ENCODE measurements at regions not wholly inside any gene's neighbourhood (a gene's known extent, or its start where the extent isn't known, plus 50 kb on each side); places are given as distances from the start of the nearest gene placed in this dataset.

DNA sequence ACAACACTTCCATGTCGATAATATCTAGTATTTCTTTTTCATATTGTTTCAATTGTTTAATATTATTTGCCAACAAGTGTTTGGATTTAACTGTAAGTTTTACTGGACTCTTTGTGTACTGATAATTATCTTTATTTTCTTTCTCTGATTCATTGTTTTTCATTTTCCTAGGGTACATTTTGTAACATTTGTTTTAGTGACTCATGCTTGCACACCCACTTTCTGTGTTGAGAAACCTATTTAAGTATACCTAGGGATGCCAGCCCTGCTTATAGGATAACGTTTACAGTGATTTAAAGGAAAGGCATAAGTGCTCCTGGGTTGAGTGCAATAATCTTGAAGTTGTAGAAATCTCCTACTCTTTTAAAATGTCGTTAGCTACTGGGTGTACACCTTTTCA lies 1386.0 kb upstream of the ADGRL4 start:
- Histone ChIP-seq H3K9me3 (no peaks in the 10 kb centered on the region), H3K4me1 (no peaks in the 10 kb centered on the region), H3K27me3 (no peaks in the 10 kb centered on the region), H3K36me3 (ENCODE audit: low read depth, missing control alignments) (no peaks in the 10 kb centered on the region), H3K27ac (no peak overlapping the region), H3K4me3 (no peak overlapping the region)
- DNase-seq, result no peak
- WGBS, 2 donors, result 53 to 62% methylated on average over 3 of the region's 3 CpGs
- intact Hi-C loops (cut with DNase I; ENCODE audit: low total_unique reads), result no loop called here
- TF ChIP-seq POLR2A (IDR thresholded peaks at IDR 0.05), result no peak
- TF ChIP-seq, protein P1, sequence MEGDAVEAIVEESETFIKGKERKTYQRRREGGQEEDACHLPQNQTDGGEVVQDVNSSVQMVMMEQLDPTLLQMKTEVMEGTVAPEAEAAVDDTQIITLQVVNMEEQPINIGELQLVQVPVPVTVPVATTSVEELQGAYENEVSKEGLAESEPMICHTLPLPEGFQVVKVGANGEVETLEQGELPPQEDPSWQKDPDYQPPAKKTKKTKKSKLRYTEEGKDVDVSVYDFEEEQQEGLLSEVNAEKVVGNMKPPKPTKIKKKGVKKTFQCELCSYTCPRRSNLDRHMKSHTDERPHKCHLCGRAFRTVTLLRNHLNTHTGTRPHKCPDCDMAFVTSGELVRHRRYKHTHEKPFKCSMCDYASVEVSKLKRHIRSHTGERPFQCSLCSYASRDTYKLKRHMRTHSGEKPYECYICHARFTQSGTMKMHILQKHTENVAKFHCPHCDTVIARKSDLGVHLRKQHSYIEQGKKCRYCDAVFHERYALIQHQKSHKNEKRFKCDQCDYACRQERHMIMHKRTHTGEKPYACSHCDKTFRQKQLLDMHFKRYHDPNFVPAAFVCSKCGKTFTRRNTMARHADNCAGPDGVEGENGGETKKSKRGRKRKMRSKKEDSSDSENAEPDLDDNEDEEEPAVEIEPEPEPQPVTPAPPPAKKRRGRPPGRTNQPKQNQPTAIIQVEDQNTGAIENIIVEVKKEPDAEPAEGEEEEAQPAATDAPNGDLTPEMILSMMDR (IDR thresholded peaks at IDR 0.05), result no peak

DNA sequence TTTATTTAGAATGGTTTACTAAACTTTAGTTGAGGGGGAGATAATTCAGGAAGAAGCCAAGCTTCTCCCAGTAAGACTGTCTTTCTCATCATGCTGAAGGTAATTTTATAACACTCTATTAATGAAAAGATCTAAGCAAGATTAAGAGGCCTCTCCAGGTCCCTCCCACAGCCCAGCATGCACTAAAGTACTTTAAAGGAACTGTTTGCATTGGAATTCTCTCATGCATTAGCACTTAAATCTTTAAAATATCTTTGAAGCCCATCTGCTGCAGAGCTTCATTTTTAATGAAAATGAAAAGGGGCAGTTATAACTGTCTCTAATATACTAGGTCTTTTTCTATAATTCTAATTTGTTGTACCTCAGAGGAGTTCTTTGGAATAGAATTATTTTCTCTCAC lies 1379.1 kb upstream of the ADGRL4 start:
- Histone ChIP-seq H3K4me1 (no peaks in the 10 kb centered on the region), H3K27me3 (no peaks in the 10 kb centered on the region), H3K36me3 (ENCODE audit: low read depth, missing control alignments) (no peaks in the 10 kb centered on the region), H3K27ac (no peak overlapping the region), H3K9me3 (no peaks in the 10 kb centered on the region), H3K4me3 (no peak overlapping the region)
- TF ChIP-seq, protein P1 (IDR thresholded peaks at IDR 0.05), result no peak
- no peak for TF ChIP-seq POLR2A (IDR thresholded peaks at IDR 0.05)
- intact Hi-C loops (cut with DNase I; ENCODE audit: low total_unique reads), result no loop called here
- no peak for DNase-seq

DNA sequence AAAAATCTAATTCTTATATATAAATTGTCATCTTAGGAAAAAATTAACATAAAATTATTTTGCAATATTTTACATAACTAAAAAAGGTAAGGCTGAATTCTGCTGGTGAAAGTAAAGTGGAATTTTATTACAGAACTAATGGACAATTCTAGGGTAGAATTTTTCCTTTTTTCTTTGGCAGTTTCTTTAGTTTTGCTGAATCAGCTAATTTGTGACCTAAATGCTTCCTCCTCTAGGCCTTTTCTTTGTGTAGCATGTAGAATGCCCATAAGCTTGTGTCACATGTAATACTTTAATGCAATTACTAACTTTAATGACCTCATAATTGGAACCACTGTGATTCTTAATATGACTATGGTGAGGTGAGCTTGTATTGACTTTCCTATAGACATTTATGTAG lies 1378.4 kb upstream of the ADGRL4 start:
- no peak for DNase-seq
- intact Hi-C loops (cut with DNase I; ENCODE audit: low total_unique reads), result no loop called here

DNA sequence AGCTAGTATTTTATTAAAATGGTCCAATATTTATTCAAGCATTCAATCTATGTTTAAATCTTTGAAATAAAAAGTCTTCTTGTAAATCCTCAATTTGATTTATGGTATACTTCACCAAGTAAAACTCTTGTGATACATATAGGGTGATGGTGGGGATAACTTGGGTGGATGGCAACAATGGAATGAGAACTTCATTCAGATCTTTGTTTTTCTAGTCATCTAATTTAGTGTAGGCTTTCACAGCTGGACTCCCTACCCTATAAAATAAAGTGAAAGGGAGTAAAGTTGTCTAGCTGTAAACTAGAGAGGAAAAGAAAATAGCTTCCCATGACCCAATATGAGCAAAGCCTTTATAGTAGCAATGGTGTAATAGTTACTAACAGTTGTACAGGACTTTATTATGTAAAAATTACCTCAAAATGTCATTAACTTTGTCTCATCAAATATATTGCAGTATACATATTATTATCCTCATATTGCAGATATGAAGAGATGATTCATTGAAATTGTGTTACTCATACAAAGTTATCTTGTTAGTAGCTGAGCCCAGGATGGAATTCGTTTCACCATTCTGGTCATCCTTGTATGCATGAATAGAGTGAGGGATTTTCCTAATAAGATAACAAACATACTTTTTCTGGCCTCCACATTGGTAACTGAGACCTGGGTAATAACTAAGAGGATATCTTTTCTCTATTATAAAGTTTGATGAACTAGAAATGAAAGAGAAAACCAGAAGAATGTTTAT lies 1377.7 kb upstream of the ADGRL4 start:
- H3K36me3 ChIP-seq (ENCODE audit: low read depth, missing control alignments), result no peaks in the 10 kb centered on the region
- intact Hi-C loops (cut with DNase I; ENCODE audit: low total_unique reads), result no loop called here
- no peak overlapping the region for H3K27ac ChIP-seq
- H3K27me3 ChIP-seq, result no peaks in the 10 kb centered on the region
- no peak overlapping the region for H3K4me3 ChIP-seq
- H3K4me1 ChIP-seq, result no peaks in the 10 kb centered on the region
- no peak for DNase-seq
- TF ChIP-seq POLR2A (IDR thresholded peaks at IDR 0.05), result no peak
- H3K9me3 ChIP-seq, result no peaks in the 10 kb centered on the region
- 65 to 75% methylated on average over 1 of the region's 1 CpG for WGBS, 2 donors

More for the DNA sequence above, 1378.4 kb upstream of the ADGRL4 start:
- Histone ChIP-seq H3K4me1 (no peaks in the 10 kb centered on the region), H3K27me3 (no peaks in the 10 kb centered on the region), H3K4me3 (no peak overlapping the region), H3K9me3 (no peaks in the 10 kb centered on the region), H3K27ac (no peak overlapping the region), H3K36me3 (ENCODE audit: low read depth, missing control alignments) (no peaks in the 10 kb centered on the region)
- TF ChIP-seq POLR2A (IDR thresholded peaks at IDR 0.05), result no peak
- TF ChIP-seq, protein P1 (IDR thresholded peaks at IDR 0.05), result no peak

DNA sequence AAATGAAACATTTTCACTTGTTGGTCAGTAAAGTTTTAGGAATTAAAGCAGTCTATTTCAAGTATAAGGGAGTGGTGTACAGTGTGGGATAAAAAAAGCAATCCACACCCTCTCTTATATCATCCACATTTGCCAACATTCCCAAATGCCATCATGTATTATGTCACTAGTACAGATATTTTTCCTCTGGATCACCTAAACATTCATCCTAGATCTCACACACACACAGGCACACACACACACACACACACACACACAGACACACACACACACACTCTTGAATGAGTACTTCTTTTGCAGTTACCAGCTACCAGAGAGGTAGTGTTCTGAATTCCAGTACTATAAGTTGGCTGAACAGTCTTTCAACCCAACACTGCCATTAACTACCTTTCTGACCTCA lies 1369.1 kb upstream of the ADGRL4 start:
- no peak for DNase-seq
- intact Hi-C loops (cut with DNase I; ENCODE audit: low total_unique reads), result no loop called here
- H3K27me3 ChIP-seq, result no peaks in the 10 kb centered on the region
- no peaks in the 10 kb centered on the region for H3K4me1 ChIP-seq
- H3K4me3 ChIP-seq, result no peak overlapping the region
- no peaks in the 10 kb centered on the region for H3K9me3 ChIP-seq
- H3K36me3 ChIP-seq (ENCODE audit: low read depth, missing control alignments), result no peaks in the 10 kb centered on the region
- H3K27ac ChIP-seq, result no peak overlapping the region
- TF ChIP-seq, protein P1 (IDR thresholded peaks at IDR 0.05), result no peak
- no peak for TF ChIP-seq POLR2A (IDR thresholded peaks at IDR 0.05)
